Gastroesophageal sphincter (tissue), 4 donors: ENCODE measurements at regions not wholly inside any gene's neighbourhood (a gene's known extent, or its start where the extent isn't known, plus 50 kb on each side); places are given as distances from the start of the nearest gene placed in this dataset.

Experiments used
- ATAC-seq: fragments of 150-250 bp; one replicate; pipeline ENCODE4 v1.9.1; 2016; ENCODE audit warnings: mild to moderate bottlenecking, moderate library complexity
- H3K27ac ChIP-seq, 4 donors: fragments of 200-600 bp; sonication (generic) in 3 of 4; 1 replicate in 3 of 4; 2 replicates in 1 of 4; pipeline ENCODE4 v1.5.1; 2016 to 2019
- H3K27me3 ChIP-seq: fragments of 200-600 bp; sonication (generic); one replicate; pipeline ENCODE4 v1.5.1; 2019
- H3K36me3 ChIP-seq, 2 donors: fragments of 200-600 bp; sonication (generic); one replicate each; pipeline ENCODE4 v1.5.1; 2019; ENCODE audit warnings: control low read depth in 1 of 2
- H3K4me1 ChIP-seq, 3 donors: fragments of 200-600 bp; sonication (generic); 1 replicate in 2 of 3; 2 replicates in 1 of 3; pipeline ENCODE4 v1.5.1; 2016 to 2019; ENCODE audit warnings: control low read depth in 2 of 3
- H3K4me3 ChIP-seq, 2 donors: fragments of 200-600 bp; sonication (generic); one replicate each; pipeline ENCODE4 v1.5.1; 2019; ENCODE audit warnings: mild to moderate bottlenecking in 1 of 2, moderate library complexity in 1 of 2
- H3K9me3 ChIP-seq, 3 donors: fragments of 200-600 bp; sonication (generic); one replicate each; pipeline ENCODE4 v1.5.1; 2017 to 2019; ENCODE audit warnings: control low read depth in 2 of 3
- CTCF ChIP-seq, 4 experiments: fragments of 200-600 bp in 2 of 4; fragments of 450-650 bp in 2 of 4; sonication (generic) in 1 of 4; IDR thresholded peaks; one replicate each; pipeline ENCODE4 v1.5.1; 2017 to 2019; ENCODE audit warnings: antibody characterized with exemption in 4 of 4, mild to moderate bottlenecking in 2 of 4, moderate library complexity in 2 of 4
- EP300 ChIP-seq: sonication (generic); formaldehyde crosslinking; IDR thresholded peaks from one replicate; pipeline ENCODE4 v1.6.1; 2017; ENCODE audit warnings: antibody characterized with exemption, mild to moderate bottlenecking
- POLR2A ChIP-seq, 2 donors: fragments of 450-650 bp; IDR thresholded peaks; one replicate each; pipeline ENCODE4 v1.6.1; 2017; ENCODE audit warnings: antibody characterized with exemption in 2 of 2, mild to moderate bottlenecking in 2 of 2, moderate library complexity in 1 of 2
- POLR2AphosphoS5 ChIP-seq: sonication (generic); formaldehyde crosslinking; IDR thresholded peaks from one replicate; pipeline ENCODE4 v1.6.1; 2017; ENCODE audit warnings: antibody characterized with exemption
- WGBS, 2 donors: methylation state at CpG; one replicate each; pipeline ENCODE4 v1.1.5; 2018; ENCODE audit warnings: low coverage in 1 of 2; 5-methylcytosine and 5-hydroxymethylcytosine counted together

GRCh38 chr14:44745371-44745770, 216.4 kb downstream of the KLHL28 start:
- ATAC-seq: no peak

GRCh38 chr14:44742202-44742601, 219.5 kb downstream of the KLHL28 start:
- no peak for TF ChIP-seq EP300
- no peak for TF ChIP-seq POLR2AphosphoS5
- no peak for TF ChIP-seq CTCF (IDR thresholded peaks at IDR 0.05)
- Histone ChIP-seq H3K27me3 (no peaks in the 10 kb centered on the region), H3K9me3 (peaks cover 0 to under 1% (median 0%) of the 10 kb centered on the region in 3 donors), H3K4me3 (no peak overlapping the region), H3K27ac (no peak overlapping the region), H3K4me1 (no peaks in the 10 kb centered on the region), H3K36me3 (no peaks in the 10 kb centered on the region)
- ATAC-seq: no peak
- 90 to 92% methylated on average over 2 of the region's 6 CpGs for WGBS, 2 donors

More at GRCh38 chr14:44745371-44745770, 216.4 kb downstream of the KLHL28 start:
- H3K4me1 ChIP-seq: no peaks in the 10 kb centered on the region
- H3K36me3 ChIP-seq: no peaks in the 10 kb centered on the region
- H3K27ac ChIP-seq: no peak overlapping the region
- H3K9me3 ChIP-seq: peaks cover 0 to 4% (median 0%) of the 10 kb centered on the region in 3 donors
- no peak overlapping the region for H3K4me3 ChIP-seq
- no peak for TF ChIP-seq CTCF (IDR thresholded peaks at IDR 0.05)
- TF ChIP-seq EP300: no peak
- no peak for TF ChIP-seq POLR2AphosphoS5
- TF ChIP-seq POLR2A (IDR thresholded peaks at IDR 0.05): no peak
- 100% methylated on average over 1 of the region's 1 CpG; no CpG with 5 or more reads in 1 of the 2 donors for WGBS, 2 donors
- no peaks in the 10 kb centered on the region for H3K27me3 ChIP-seq

GRCh38 chr14:44741431-44741830, 220.3 kb downstream of the KLHL28 start:
- no peak for ATAC-seq
- H3K9me3 ChIP-seq: no peaks in the 10 kb centered on the region
- H3K4me3 ChIP-seq: no peak overlapping the region
- no peaks in the 10 kb centered on the region for H3K27me3 ChIP-seq
- H3K27ac ChIP-seq: no peak overlapping the region
- no peak for TF ChIP-seq POLR2AphosphoS5
- no peak for TF ChIP-seq POLR2A (IDR thresholded peaks at IDR 0.05)
- no peak for TF ChIP-seq EP300
- TF ChIP-seq CTCF (IDR thresholded peaks at IDR 0.05): no peak
- H3K36me3 ChIP-seq: no peaks in the 10 kb centered on the region
- H3K4me1 ChIP-seq: no peaks in the 10 kb centered on the region

- 86 to 100% methylated on average over 1 of the region's 1 CpG for WGBS, 2 donors
Measured at GRCh38 chr14:44736326-44736725, 225.4 kb downstream of the KLHL28 start.

More at GRCh38 chr14:44736326-44736725, 225.4 kb downstream of the KLHL28 start:
- Histone ChIP-seq H3K27me3 (no peaks in the 10 kb centered on the region), H3K4me3 (no peak overlapping the region), H3K36me3 (no peaks in the 10 kb centered on the region), H3K9me3 (no peaks in the 10 kb centered on the region), H3K4me1 (no peaks in the 10 kb centered on the region), H3K27ac (no peak overlapping the region)
- no peak for TF ChIP-seq POLR2AphosphoS5
- TF ChIP-seq POLR2A (IDR thresholded peaks at IDR 0.05): no peak
- TF ChIP-seq CTCF (IDR thresholded peaks at IDR 0.05): no peak
- no peak for TF ChIP-seq EP300
- no peak for ATAC-seq
